SU-DHL-6 (cell line): ENCODE measurements at regions not wholly inside any gene's neighbourhood (a gene's known extent, or its start where the extent isn't known, plus 50 kb on each side); places are given as distances from the start of the nearest gene placed in this dataset.

ENCODE experiments used
- CTCF ChIP-seq: fragments of 200-600 bp; sonication (generic); IDR thresholded peaks from one replicate; pipeline ENCODE4 v1.5.1; 2017; ENCODE audit warnings: antibody characterized with exemption, mild to moderate bottlenecking, low read length, moderate library complexity; ENCODE audit not compliant: insufficient read depth, poor library complexity, severe bottlenecking
- EZH2phosphoT487 ChIP-seq: fragments of 200-600 bp; sonication (generic), shearing (Covaris generic); conservative IDR thresholded peaks from 2 replicates; pipeline ENCODE4 v1.6.1; 2018; ENCODE audit warnings: mild to moderate bottlenecking, antibody characterized with exemption, low read length, moderate library complexity, mixed read lengths

- TF ChIP-seq CTCF, result no peak
- no peak for TF ChIP-seq EZH2phosphoT487
Measured at GRCh38 chr13:54492995-54493394, 1464.4 kb downstream of the OLFM4 start.
